ENCODE measurements at regions not wholly inside any gene's neighbourhood (a gene's known extent, or its start where the extent isn't known, plus 50 kb on each side); places are given as distances from the start of the nearest gene placed in this dataset.

DNA sequence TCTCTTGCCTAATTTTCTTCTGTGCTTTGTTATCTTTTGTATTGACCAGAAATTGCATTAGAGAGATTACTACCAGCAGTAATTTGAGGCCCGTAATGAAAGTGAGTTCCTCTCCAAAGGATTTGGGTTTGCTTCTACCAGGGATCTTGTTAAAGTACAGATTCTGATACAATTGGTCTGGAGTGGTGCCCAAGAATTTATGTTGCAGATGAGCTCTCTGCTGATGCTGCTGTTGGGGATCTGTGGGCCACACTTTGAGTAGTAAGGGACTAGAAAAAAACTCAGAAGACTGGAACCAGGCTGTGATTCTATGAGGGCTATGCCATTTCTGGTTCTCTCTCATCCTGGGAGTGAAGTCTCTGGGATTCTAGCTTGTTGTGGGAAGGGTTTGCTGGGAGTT is 192.2 kb downstream of the SEC61B start:
- TF ChIP-seq, protein P1, sequence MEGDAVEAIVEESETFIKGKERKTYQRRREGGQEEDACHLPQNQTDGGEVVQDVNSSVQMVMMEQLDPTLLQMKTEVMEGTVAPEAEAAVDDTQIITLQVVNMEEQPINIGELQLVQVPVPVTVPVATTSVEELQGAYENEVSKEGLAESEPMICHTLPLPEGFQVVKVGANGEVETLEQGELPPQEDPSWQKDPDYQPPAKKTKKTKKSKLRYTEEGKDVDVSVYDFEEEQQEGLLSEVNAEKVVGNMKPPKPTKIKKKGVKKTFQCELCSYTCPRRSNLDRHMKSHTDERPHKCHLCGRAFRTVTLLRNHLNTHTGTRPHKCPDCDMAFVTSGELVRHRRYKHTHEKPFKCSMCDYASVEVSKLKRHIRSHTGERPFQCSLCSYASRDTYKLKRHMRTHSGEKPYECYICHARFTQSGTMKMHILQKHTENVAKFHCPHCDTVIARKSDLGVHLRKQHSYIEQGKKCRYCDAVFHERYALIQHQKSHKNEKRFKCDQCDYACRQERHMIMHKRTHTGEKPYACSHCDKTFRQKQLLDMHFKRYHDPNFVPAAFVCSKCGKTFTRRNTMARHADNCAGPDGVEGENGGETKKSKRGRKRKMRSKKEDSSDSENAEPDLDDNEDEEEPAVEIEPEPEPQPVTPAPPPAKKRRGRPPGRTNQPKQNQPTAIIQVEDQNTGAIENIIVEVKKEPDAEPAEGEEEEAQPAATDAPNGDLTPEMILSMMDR (IDR thresholded peaks at IDR 0.05) = no peak
- no peak for TF ChIP-seq POLR2A (IDR thresholded peaks at IDR 0.05)
- no peak for TF ChIP-seq EP300 (IDR thresholded peaks at IDR 0.05)
